ENCODE measurements at regions not wholly inside any gene's neighbourhood (a gene's known extent, or its start where the extent isn't known, plus 50 kb on each side); places are given as distances from the start of the nearest gene placed in this dataset.

- POLR2A ChIA-PET: no interaction called here
- Mint-ChIP-seq H3K9me3 (no peaks in the 10 kb centered on the region), H3K4me1 (peaks cover 0 to 6% (median 2%) of the 10 kb centered on the region in 4 donors)
Observed at GRCh38 chr5:61596265-61596664, 264.2 kb downstream of the ZSWIM6 start.

GRCh38 chr5:61597684-61598083 is 265.6 kb downstream of the ZSWIM6 start:
- Mint-ChIP-seq H3K9me3 (peaks cover 0 to 1% (median 0%) of the 10 kb centered on the region in 9 donors), H3K36me3 (no peaks in the 10 kb centered on the region), H3K4me3 (no peak overlapping the region), H3K27ac (peak overlapping the region in 1 of 10 donors; percentile 5), H3K27me3 (peaks cover 0 to 6% (median 3%) of the 10 kb centered on the region in 5 donors), H3K4me1 (peaks cover 0 to 6% (median 2%) of the 10 kb centered on the region in 4 donors)
- POLR2A ChIA-PET: no interaction called here
- DNase-seq: no peak
- no peak for ATAC-seq

More at GRCh38 chr5:61596265-61596664, 264.2 kb downstream of the ZSWIM6 start:
- no peak overlapping the region for H3K4me3 Mint-ChIP-seq
- peaks cover 0 to 6% (median 3%) of the 10 kb centered on the region in 5 donors for H3K27me3 Mint-ChIP-seq
- DNase-seq (no peak), ATAC-seq (no peak)
- no peaks in the 10 kb centered on the region for H3K36me3 Mint-ChIP-seq
- no peak overlapping the region for H3K27ac Mint-ChIP-seq

- H3K27ac Mint-ChIP-seq: no peak overlapping the region
- ATAC-seq (no peak), DNase-seq (no peak)
- H3K4me1 Mint-ChIP-seq: peaks cover 0 to 6% (median 2%) of the 10 kb centered on the region in 4 donors
- H3K9me3 Mint-ChIP-seq: peaks cover 0 to 2% (median 0%) of the 10 kb centered on the region in 9 donors
- H3K27me3 Mint-ChIP-seq: peaks cover 0 to 5% (median 1%) of the 10 kb centered on the region in 5 donors
- H3K36me3 Mint-ChIP-seq: no peaks in the 10 kb centered on the region
- POLR2A ChIA-PET: no interaction called here
- no peak overlapping the region for H3K4me3 Mint-ChIP-seq
Observed at GRCh38 chr5:61598126-61598525, 266.1 kb downstream of the ZSWIM6 start.

GRCh38 chr5:61599370-61600122 is 267.5 kb downstream of the ZSWIM6 start:
- Mint-ChIP-seq H3K4me3 (no peak overlapping the region), H3K4me1 (peaks cover 0 to 6% (median 2%) of the 10 kb centered on the region in 4 donors), H3K9me3 (peaks cover 0 to 2% (median 0%) of the 10 kb centered on the region in 9 donors), H3K27me3 (peaks cover 0 to 14% (median 1%) of the 10 kb centered on the region in 5 donors), H3K36me3 (no peaks in the 10 kb centered on the region), H3K27ac (no peak overlapping the region)
- DNase-seq (no peak), ATAC-seq (no peak)
- POLR2A ChIA-PET: no interaction called here

GRCh38 chr5:61600123-61600444 is 268.0 kb downstream of the ZSWIM6 start:
- H3K9me3 Mint-ChIP-seq: peaks cover 0 to 2% (median 0%) of the 10 kb centered on the region in 9 donors
- H3K27ac Mint-ChIP-seq: no peak overlapping the region
- POLR2A ChIA-PET: no interaction called here
- DNase-seq (no peak), ATAC-seq (no peak)
- H3K36me3 Mint-ChIP-seq: no peaks in the 10 kb centered on the region
- H3K4me1 Mint-ChIP-seq: peaks cover 0 to 6% (median 2%) of the 10 kb centered on the region in 4 donors
- no peak overlapping the region for H3K4me3 Mint-ChIP-seq
- H3K27me3 Mint-ChIP-seq: peaks cover 0 to 15% (median 1%) of the 10 kb centered on the region in 5 donors

GRCh38 chr5:61600945-61601511 is 269.0 kb downstream of the ZSWIM6 start:
- H3K27me3 Mint-ChIP-seq: peaks cover 0 to 20% (median 2%) of the 10 kb centered on the region in 5 donors
- DNase-seq (no peak), ATAC-seq (no peak)
- peaks cover 0 to 2% (median 0%) of the 10 kb centered on the region in 9 donors for H3K9me3 Mint-ChIP-seq
- H3K4me3 Mint-ChIP-seq: no peak overlapping the region
- POLR2A ChIA-PET: no interaction called here
- H3K4me1 Mint-ChIP-seq: peaks cover 0 to 6% (median 2%) of the 10 kb centered on the region in 4 donors
- no peak overlapping the region for H3K27ac Mint-ChIP-seq
- H3K36me3 Mint-ChIP-seq: no peaks in the 10 kb centered on the region

- POLR2A ChIA-PET: no interaction called here
- Mint-ChIP-seq H3K27me3 (peaks cover 0 to 33% (median 12%) of the 10 kb centered on the region in 5 donors), H3K9me3 (peaks cover 0 to 4% (median 0%) of the 10 kb centered on the region in 9 donors), H3K27ac (no peak overlapping the region), H3K36me3 (no peaks in the 10 kb centered on the region), H3K4me3 (no peak overlapping the region), H3K4me1 (peaks cover 0 to 6% (median 3%) of the 10 kb centered on the region in 4 donors)
- DNase-seq (no peak), ATAC-seq (no peak)
Observed at GRCh38 chr5:61603211-61603908, 271.3 kb downstream of the ZSWIM6 start.

- Mint-ChIP-seq H3K27me3 (peaks cover 0 to 31% (median 12%) of the 10 kb centered on the region in 5 donors), H3K4me1 (peaks cover 0 to 4% (median 1%) of the 10 kb centered on the region in 4 donors), H3K4me3 (no peak overlapping the region), H3K9me3 (peaks cover 0 to 4% (median 0%) of the 10 kb centered on the region in 9 donors), H3K36me3 (no peaks in the 10 kb centered on the region), H3K27ac (no peak overlapping the region)
- no peak for DNase-seq
- POLR2A ChIA-PET: no interaction called here
- no peak for ATAC-seq
Observed at GRCh38 chr5:61604076-61605025, 272.3 kb downstream of the ZSWIM6 start.

- DNase-seq: no peak
- H3K27ac Mint-ChIP-seq: no peak overlapping the region
- H3K9me3 Mint-ChIP-seq: peaks cover 0 to 2% (median 0%) of the 10 kb centered on the region in 9 donors
- no peak for ATAC-seq
- H3K4me1 Mint-ChIP-seq: peaks cover 0 to 2% (median 0%) of the 10 kb centered on the region in 4 donors
- no peak overlapping the region for H3K4me3 Mint-ChIP-seq
- peaks cover 5 to 30% (median 15%) of the 10 kb centered on the region in 5 donors for H3K27me3 Mint-ChIP-seq
- H3K36me3 Mint-ChIP-seq: no peaks in the 10 kb centered on the region
- POLR2A ChIA-PET: no interaction called here
Observed at GRCh38 chr5:61609840-61610677, 278.0 kb downstream of the ZSWIM6 start.

- no peak overlapping the region for H3K4me3 Mint-ChIP-seq
- POLR2A ChIA-PET: no interaction called here
- peaks cover 0 to 2% (median 0%) of the 10 kb centered on the region in 4 donors for H3K4me1 Mint-ChIP-seq
- ATAC-seq (no peak), DNase-seq (no peak)
- H3K27me3 Mint-ChIP-seq: peaks cover 3 to 29% (median 19%) of the 10 kb centered on the region in 5 donors
- H3K36me3 Mint-ChIP-seq: no peaks in the 10 kb centered on the region
- peaks cover 0 to 2% (median 0%) of the 10 kb centered on the region in 9 donors for H3K9me3 Mint-ChIP-seq
- H3K27ac Mint-ChIP-seq: no peak overlapping the region
Observed at GRCh38 chr5:61610678-61611024, 278.6 kb downstream of the ZSWIM6 start.

- ATAC-seq (no peak), DNase-seq (no peak)
- H3K4me1 Mint-ChIP-seq: no peaks in the 10 kb centered on the region
- H3K9me3 Mint-ChIP-seq: peaks cover 0 to 2% (median 0%) of the 10 kb centered on the region in 9 donors
- H3K27me3 Mint-ChIP-seq: peaks cover 5 to 17% (median 12%) of the 10 kb centered on the region in 5 donors
- no peak overlapping the region for H3K27ac Mint-ChIP-seq
- POLR2A ChIA-PET: no interaction called here
- H3K4me3 Mint-ChIP-seq: no peak overlapping the region
- no peaks in the 10 kb centered on the region for H3K36me3 Mint-ChIP-seq
Observed at GRCh38 chr5:61612431-61612830, 280.4 kb downstream of the ZSWIM6 start.

- no peak for DNase-seq
- Mint-ChIP-seq H3K4me3 (no peak overlapping the region), H3K27ac (no peak overlapping the region), H3K9me3 (no peaks in the 10 kb centered on the region), H3K36me3 (no peaks in the 10 kb centered on the region), H3K4me1 (no peaks in the 10 kb centered on the region), H3K27me3 (peaks cover 5 to 25% (median 12%) of the 10 kb centered on the region in 5 donors)
- no peak for ATAC-seq
- POLR2A ChIA-PET: no interaction called here
Observed at GRCh38 chr5:61613679-61614078, 281.6 kb downstream of the ZSWIM6 start.

Data from naive thymus-derived CD8-positive, alpha-beta T cell (primary cell).